ENCODE measurements at regions not wholly inside any gene's neighbourhood (a gene's known extent, or its start where the extent isn't known, plus 50 kb on each side); places are given as distances from the start of the nearest gene placed in this dataset.

DNA sequence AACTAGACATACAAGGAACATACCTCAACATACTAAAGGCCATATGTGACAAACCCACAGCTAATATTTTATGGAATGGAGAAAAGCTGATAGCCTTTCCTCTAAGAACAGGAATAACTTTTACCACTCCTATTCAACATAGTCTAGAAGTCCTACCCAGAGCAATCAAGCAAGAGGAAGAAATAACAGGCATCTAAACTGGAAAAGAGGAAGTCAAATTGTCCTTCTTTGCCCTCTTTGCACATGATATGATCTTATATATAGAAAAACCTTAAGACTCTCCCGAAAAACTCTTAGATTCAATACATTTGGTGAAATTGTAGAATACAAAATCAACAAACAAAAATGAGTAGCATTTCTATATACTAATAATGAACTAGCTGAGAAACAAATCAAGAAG is 110.0 kb downstream of the ATP23 start:
- H3K27me3 ChIP-seq, result no peaks in the 10 kb centered on the region
- no peak for ATAC-seq

DNA sequence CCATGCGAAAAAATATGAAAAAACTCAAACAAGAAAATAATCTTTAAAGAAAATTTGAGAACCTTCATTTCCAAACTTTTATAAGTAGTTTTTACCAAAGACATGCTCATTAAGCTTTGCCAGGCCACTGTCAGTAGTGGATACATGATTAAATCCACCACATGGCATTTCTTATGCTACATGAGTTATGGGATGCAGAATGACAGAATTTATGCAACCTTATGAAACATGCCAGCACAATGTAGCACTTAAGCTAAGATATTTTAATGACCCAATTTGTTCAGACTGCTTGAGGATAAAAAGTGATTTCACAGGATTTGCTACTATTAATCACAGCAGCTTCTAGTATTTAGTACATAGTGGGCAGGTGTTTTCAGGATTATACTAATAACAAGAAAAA is 123.3 kb downstream of the ATP23 start:
- H3K27me3 ChIP-seq, result no peaks in the 10 kb centered on the region
- H3K4me3 ChIP-seq, result no peak overlapping the region
- no peak overlapping the region for H3K27ac ChIP-seq
- no peaks in the 10 kb centered on the region for H3K9me3 ChIP-seq
- no peaks in the 10 kb centered on the region for H3K4me1 ChIP-seq
- ATAC-seq, result no peak
- DNase-seq, result no peak
- no peaks in the 10 kb centered on the region for H3K36me3 ChIP-seq
- TF ChIP-seq, protein P1, sequence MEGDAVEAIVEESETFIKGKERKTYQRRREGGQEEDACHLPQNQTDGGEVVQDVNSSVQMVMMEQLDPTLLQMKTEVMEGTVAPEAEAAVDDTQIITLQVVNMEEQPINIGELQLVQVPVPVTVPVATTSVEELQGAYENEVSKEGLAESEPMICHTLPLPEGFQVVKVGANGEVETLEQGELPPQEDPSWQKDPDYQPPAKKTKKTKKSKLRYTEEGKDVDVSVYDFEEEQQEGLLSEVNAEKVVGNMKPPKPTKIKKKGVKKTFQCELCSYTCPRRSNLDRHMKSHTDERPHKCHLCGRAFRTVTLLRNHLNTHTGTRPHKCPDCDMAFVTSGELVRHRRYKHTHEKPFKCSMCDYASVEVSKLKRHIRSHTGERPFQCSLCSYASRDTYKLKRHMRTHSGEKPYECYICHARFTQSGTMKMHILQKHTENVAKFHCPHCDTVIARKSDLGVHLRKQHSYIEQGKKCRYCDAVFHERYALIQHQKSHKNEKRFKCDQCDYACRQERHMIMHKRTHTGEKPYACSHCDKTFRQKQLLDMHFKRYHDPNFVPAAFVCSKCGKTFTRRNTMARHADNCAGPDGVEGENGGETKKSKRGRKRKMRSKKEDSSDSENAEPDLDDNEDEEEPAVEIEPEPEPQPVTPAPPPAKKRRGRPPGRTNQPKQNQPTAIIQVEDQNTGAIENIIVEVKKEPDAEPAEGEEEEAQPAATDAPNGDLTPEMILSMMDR (IDR thresholded peaks at IDR 0.05), result no peak
- intact Hi-C loops (cut with DNase I), result no loop called here

More for the DNA sequence above, 110.0 kb downstream of the ATP23 start:
- H3K9me3 ChIP-seq, result no peaks in the 10 kb centered on the region
- H3K36me3 ChIP-seq, result no peaks in the 10 kb centered on the region
- no peak for DNase-seq
- no peaks in the 10 kb centered on the region for H3K4me1 ChIP-seq
- H3K4me3 ChIP-seq, result no peak overlapping the region
- no peak overlapping the region for H3K27ac ChIP-seq
- intact Hi-C loops (cut with DNase I), result no loop called here
- TF ChIP-seq, protein P1 (IDR thresholded peaks at IDR 0.05), result no peak

DNA sequence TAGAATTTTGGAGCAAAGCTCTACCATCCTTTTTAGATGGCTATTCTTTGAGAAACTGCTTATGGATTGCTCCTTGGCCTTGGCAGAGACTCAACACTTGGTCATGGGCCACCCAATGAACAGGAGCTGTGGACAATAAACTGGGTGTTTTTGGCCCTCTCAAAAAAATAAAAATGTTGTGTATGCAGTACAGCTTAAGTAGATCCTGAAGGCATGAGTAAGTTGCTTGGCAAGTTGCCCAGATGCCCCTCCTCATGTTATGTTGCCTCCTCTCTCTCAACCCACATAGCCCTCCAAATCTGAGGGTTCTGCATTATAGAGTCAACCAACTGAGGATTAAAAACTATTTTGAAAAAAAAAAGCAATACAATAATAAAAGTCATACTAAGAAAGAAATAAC is 124.9 kb downstream of the ATP23 start:
- Histone ChIP-seq H3K27me3 (no peaks in the 10 kb centered on the region), H3K9me3 (no peaks in the 10 kb centered on the region), H3K4me1 (no peaks in the 10 kb centered on the region), H3K27ac (no peak overlapping the region), H3K4me3 (no peak overlapping the region), H3K36me3 (no peaks in the 10 kb centered on the region)
- DNase-seq, result no peak
- TF ChIP-seq, protein P1 (IDR thresholded peaks at IDR 0.05), result no peak
- ATAC-seq, result no peak
- intact Hi-C loops (cut with DNase I), result no loop called here

DNA sequence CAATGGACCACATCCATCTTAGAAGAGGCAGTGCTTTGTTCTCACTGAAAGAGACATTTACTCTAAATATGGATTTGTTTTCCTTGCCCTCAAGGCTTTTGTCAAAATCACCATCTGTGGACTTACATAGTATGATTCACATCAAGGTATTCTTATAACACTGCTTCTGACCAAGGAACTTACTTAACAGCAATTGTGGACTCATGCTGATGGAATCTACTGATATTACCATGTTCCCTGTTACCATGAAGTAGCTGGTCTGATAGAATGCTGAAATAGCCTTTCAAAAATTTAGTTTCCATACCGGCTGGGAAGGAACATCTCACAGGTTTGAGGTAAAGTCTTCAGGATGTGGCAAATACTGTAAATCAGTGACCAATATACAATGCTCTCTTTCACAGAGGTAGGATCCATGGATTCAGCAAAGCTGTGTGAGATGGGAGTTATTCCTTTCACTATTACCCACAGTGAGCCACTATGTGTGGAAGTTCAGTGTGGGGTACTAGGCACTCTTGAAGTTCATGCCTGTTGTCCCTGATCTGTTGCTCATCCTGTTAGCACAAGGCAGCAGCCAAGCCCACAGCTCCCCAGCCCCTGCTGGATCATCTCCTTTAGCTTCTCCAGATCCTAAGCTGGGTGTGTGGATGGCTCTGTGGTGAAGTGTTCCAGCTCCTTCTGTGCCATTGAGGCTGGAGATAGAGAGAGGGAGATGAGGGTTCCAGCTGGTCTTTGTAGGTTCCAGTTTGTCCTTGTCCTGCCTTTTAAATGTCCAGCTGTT is 126.4 kb downstream of the ATP23 start:
- no peaks in the 10 kb centered on the region for H3K27me3 ChIP-seq
- H3K27ac ChIP-seq, result no peak overlapping the region
- no peak for DNase-seq
- intact Hi-C loops (cut with DNase I), result no loop called here
- no peak overlapping the region for H3K4me3 ChIP-seq
- no peaks in the 10 kb centered on the region for H3K4me1 ChIP-seq
- no peak for ATAC-seq
- H3K9me3 ChIP-seq, result no peaks in the 10 kb centered on the region
- no peaks in the 10 kb centered on the region for H3K36me3 ChIP-seq
- TF ChIP-seq, protein P1 (IDR thresholded peaks at IDR 0.05), result no peak

DNA sequence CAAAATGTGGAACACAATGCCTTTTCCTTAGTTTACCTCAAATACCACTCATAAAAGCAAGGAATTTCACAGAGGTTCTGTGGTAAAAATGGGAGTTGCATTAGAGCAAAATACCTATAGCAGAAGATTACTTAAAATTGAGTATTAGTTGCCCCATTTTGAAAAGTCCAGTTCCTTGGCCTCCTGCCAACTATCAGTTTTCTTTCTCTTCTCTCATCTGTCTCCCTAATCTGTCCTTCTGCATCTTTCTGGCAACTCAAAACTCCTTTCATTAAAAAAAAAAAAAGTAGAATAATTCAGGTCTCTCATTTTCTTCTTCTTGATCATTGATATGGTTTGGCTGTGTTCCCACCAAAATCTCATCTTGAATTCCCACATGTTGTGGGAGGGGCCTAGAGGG is 127.3 kb downstream of the ATP23 start:
- no peak for ATAC-seq
- H3K27me3 ChIP-seq, result no peaks in the 10 kb centered on the region
- intact Hi-C loops (cut with DNase I), result no loop called here
- H3K27ac ChIP-seq, result no peak overlapping the region
- no peaks in the 10 kb centered on the region for H3K9me3 ChIP-seq
- no peak overlapping the region for H3K4me3 ChIP-seq
- no peaks in the 10 kb centered on the region for H3K4me1 ChIP-seq
- TF ChIP-seq, protein P1 (IDR thresholded peaks at IDR 0.05), result no peak
- H3K36me3 ChIP-seq, result no peaks in the 10 kb centered on the region
- DNase-seq, result no peak
